SW 1271 (cell line): ENCODE measurements at regions not wholly inside any gene's neighbourhood (a gene's known extent, or its start where the extent isn't known, plus 50 kb on each side); places are given as distances from the start of the nearest gene placed in this dataset.

ENCODE experiments used
- DNase-seq, 2 experiments: peaks; one replicate each; lab custom pipeline; 2025; lab: John Stamatoyannopoulos, UW

- DNase-seq = no peak
These were observed 184.5 kb downstream of the CCT6B start for GRCh38 chr17:34776456-34777443.

GRCh38 chr17:34773036-34773435 lies 188.2 kb downstream of the CCT6B start:
- DNase-seq = no peak

GRCh38 chr17:34771891-34772290 lies 189.4 kb downstream of the CCT6B start:
- DNase-seq = no peak

DNA sequence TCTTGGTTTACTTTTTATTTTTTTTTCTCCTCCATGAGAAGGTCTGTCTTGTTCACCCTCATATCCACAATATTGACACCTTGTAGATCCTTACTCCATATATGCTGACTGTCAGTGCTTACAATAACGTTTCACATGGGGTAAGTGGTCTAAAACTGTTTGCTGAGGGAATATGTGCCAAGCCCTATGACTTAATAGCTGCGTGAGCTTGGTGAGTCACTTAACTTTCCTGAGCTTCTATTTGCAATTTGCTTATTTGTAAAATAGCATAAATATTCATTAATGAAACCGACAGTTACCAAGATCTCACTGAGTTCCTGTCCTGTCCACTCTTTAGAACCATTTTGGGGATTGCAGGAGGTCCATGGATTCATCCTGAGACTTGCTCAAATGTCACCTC lies 190.7 kb downstream of the CCT6B start:
- no peak for DNase-seq

DNA sequence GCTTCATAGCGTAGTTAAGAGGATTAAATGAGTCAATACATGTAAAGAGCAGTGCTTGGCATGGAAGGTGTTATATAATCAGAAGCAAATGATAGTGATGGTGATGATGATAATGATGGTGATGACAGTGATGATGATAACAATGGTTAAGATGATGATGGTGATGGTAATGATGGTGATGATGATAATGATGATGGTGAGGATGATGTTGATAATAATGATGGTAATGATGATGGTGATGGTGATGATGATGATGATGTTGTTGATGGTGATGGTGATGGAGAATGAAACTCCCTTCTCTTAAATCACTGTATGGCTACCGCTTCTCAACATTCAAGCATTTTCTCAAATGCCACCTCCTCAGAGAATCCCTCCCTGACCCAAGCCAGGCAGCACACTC lies 190.5 kb downstream of the TMEM132E start:
- no peak for DNase-seq

GRCh38 chr17:34769049-34769448 lies 189.7 kb downstream of the TMEM132E start:
- DNase-seq = no peak

DNA sequence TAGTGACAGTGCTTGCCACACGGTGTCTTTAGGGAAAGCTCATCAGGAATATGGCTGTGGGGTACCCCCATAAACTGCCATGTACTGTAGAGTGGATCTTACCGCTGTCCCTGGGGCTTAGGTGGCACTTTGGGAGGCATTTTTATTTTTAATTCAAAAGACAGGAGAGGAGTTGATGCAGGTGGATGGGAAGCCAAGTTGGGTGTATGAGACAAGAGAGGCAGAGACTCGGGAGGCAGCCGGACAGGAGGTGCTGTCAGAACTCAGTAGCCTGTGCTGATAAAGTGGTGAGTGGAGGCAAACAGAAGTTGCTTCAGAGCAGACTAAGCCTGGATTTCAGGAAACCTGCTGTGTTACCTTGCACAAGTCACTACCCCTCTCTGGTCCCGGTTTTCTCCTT lies 185.9 kb downstream of the TMEM132E start:
- DNase-seq = no peak

- DNase-seq = no peak
These were observed 185.3 kb downstream of the TMEM132E start for GRCh38 chr17:34764716-34765115.

- no peak for DNase-seq
These were observed 184.6 kb downstream of the TMEM132E start for GRCh38 chr17:34763728-34764665.

DNA sequence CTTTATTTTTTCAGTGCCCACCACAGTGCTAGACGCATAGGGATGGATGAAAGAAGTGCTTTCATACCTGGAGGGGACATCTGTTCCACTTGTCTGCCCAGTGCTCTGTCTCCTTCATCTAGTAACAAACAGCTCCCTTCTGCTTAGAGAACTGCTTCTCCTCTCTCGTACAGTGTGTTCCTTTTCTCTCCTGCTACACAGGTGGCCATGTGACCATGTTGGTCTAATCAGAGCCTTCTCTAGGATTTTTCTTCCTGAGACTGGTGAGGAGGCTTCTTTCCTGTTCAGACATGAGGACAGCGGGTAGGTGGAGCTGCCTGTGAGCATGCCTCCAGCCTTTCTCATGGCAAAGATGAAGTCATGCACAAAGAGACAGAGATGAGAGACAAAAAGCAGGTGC lies 182.7 kb downstream of the TMEM132E start:
- no peak for DNase-seq

DNA sequence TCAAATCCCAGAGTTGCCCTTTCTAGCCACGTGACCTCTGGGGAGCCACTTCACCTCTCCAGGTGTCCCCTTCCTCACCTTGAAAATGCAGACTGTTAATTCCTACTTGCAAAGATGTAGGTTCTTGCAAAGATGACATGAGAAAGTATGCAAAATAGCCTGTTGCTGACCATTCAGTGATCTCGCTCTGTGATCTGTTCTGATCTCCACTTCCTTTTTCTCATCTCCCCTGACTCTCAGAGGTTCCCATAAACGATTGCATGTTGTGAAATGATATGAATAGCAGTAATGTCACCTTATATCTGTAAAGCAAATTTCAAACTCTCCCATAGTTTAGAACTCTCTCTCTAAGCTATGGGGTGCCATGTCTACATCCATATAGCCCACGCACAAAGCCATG lies 182.3 kb downstream of the TMEM132E start:
- DNase-seq = no peak

- DNase-seq = no peak
These were observed 181.6 kb downstream of the TMEM132E start for GRCh38 chr17:34760931-34761495.

DNA sequence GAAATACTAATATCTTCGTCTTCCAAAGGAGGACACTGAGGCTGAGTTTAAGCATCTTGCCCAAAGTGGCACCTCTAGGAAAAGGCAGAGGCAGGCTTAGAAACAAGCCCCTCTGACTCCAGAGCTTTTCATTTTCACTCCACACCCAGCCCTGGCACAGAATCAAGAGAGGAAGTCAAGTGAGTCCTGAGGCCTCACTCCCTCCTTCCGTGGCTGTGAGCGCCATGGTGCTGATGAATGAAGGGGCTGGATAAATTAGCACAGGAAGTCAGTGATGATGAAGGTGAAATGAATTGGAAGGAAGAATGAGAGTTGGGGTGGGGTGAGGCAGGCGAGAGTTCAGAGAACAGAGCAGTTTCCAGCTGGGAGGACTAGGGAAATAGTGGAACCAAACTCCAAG lies 179.3 kb downstream of the TMEM132E start:
- no peak for DNase-seq

- no peak for DNase-seq
These were observed 178.9 kb downstream of the TMEM132E start for GRCh38 chr17:34758316-34758715.

DNA sequence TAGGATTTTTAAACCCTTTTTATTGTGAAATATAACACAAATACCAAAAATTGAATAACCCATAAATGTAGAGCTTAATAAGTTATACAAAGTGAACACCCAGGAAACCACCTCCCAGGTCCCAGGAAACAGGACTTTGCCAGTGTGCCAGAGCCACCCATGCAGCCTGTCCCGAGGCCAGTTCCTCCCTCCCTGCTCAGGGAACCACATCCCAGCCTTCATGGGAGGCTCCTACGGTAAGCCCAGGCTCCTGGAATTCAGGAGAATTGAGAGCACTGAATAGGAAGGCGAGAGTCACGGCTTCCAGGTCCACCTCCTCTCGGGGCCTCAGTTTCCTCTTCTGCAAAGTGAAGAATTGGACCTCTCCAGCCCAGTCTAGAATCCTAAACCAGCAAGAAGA lies 178.2 kb downstream of the TMEM132E start:
- DNase-seq = no peak

DNA sequence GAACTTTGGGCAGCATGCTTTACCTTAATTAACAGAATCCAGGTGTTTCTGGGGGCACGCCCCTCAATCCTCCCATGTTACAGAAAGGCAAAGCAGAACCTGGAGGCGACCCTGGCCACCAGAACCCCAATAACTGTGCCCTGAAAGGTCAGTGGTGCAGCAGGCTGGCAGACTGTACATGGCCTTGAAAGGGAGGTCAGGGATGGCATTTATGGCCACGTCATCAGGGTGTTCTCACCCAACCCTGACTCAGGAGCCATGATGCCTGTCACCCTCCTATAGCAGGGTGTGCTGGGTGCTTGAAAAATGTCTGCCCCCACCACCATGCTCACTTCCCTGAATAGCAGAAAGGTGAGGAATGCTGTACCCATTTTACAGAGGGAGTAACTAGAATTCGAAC lies 177.7 kb downstream of the TMEM132E start:
- DNase-seq = no peak

DNA sequence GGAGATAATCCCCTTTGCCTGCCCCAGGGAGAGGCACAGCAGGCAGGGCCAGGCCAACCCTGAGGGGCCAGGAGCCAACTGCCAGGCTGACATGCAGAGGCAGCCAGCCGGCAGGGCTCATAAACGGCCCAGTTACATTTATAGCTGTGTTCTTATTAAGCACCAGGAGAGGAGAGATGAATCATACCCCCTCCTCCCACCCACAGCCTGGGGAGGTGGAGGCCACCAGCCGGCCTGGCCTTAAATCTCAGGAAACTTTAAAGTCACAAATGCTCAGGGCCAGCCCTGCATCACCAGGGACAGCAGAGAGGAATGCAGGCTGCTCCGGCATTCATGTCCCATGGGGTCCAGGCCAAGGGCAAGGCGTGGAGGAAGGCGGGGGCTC lies 177.2 kb downstream of the TMEM132E start:
- no peak for DNase-seq

- no peak for DNase-seq
These were observed 176.7 kb downstream of the TMEM132E start for GRCh38 chr17:34755981-34756636.

DNA sequence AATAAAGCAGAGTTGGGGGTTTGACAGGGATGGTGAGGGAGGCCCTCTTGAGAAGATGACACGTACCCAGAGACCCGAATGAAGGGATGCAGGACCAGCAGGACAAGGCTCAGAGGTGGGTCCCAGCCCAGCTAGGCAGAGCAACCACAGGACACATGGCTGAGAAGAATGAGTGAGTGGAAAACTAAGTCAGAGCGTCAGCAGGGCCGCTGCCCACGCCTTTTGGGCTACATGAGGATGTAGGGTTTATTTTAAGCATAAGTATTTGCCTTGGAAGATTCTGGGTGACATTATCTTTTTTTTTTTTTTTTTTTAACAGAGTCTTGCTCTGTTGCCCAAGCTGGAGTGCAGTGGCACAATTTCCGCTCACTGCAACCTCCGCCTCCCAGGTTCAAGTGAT lies 176.0 kb downstream of the TMEM132E start:
- no peak for DNase-seq

GRCh38 chr17:34750004-34750403 lies 170.6 kb downstream of the TMEM132E start:
- DNase-seq = no peak

DNA sequence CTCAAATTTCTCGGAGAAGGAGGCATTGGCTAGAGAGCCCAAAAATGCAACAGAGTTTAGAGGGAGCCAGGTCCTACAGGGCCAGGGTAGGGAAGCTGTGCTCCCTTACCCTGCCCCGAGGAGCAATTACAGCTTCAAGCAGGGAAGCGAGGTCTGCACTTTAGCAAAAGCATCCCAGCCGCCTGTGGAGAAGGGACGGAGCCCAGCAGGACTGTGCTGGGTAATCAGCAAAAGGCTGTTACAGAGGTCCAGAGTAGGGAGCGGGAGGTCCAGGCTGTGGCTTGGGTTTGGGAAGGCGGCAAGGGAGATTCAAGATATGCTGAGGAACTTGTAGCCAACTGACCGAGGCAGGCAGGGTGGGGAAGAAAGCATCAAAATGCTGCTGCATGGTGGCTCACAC lies 162.6 kb downstream of the TMEM132E start:
- no peak for DNase-seq
